Eye (tissue), 1 donor: ENCODE measurements at regions not wholly inside any gene's neighbourhood (a gene's known extent, or its start where the extent isn't known, plus 50 kb on each side); places are given as distances from the start of the nearest gene placed in this dataset.
A peak's percentile ranks its signal among the peaks of the same experiment; 100 is the strongest.
"Not testable (repeated sequence)": the region's sequence is repeated elsewhere in the genome, so short reads cannot be mapped to it uniquely, and the experiment has no call there.

ENCODE experiments used
- DNase-seq: peaks from one replicate; pipeline ENCODE4 v3.0.0-alpha.2; 2015

DNA sequence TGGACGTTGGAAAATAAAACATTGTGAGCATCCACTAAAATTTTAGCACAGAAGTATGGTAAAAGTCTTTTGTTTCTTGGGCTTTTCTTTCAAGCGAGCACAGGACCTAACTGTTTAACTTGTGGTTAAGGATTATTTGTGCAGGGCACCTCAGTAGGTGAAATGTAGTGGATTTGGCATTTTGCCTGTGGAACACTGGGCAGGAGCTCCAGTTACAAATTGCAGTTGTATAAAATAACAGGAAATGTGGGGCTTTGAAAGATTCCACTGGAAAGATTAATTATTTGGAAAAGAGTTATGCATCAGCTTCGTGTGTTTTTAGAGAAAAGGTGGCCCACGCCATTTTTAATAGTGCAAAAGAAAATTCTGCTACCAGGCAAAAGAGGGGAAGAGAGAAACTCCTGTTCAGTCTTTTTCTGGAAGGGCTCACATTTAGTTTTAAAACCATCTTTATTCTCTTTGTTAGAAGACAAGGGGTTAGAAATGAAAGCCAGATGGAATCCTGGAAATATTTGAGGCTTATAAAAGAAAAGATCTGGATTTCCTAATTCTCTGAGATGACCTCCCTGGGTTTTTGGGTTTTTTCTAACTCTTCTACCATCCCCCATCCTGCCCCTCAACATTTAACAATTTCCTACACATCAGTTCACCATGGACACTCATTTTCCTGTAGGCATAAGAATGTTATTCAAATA lies 144.3 kb upstream of the SERTAD2 start:
- DNase-seq: peak; percentile 36

GRCh38 chr2:64799592-64800252 lies 146.0 kb upstream of the SERTAD2 start:
- no peak for DNase-seq

DNA sequence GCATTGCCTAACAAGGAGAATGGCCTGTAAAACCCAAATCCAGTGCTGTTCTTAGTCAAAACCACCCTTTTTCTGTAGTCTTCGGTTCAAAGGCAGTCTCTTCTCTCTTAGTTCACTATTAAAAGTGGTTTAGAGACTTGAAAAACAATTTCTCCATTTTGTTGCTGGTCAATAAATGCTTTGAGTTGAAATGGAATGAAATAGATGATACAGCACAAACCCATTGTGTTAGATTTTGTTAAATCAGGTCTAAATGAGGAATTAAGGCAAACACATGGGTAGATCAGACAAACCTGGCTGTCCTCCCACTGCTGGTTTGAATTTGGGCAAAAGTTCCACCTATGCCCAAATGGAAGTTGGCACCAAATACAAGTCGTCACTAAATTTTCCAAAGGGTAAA lies 150.1 kb upstream of the SERTAD2 start:
- DNase-seq: no peak

DNA sequence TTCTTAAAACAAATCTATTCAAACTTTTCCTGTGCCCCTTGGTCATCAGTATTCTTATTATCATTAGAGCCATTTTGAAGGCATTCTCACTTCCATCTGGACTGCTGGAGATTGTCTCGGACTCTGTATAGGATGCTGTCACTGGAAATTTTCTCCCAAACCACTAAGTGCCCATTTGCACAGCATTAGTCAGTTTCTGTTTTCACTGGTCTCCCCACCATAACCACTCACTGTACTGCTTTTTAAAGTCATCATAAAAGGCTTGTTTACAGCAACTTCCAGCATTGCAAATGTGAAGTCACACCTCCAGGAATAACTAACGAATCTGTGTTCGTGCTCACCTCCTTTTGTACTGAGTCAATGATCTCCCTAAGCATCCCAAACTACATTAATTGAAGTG lies 150.9 kb upstream of the SERTAD2 start:
- no peak for DNase-seq

DNA sequence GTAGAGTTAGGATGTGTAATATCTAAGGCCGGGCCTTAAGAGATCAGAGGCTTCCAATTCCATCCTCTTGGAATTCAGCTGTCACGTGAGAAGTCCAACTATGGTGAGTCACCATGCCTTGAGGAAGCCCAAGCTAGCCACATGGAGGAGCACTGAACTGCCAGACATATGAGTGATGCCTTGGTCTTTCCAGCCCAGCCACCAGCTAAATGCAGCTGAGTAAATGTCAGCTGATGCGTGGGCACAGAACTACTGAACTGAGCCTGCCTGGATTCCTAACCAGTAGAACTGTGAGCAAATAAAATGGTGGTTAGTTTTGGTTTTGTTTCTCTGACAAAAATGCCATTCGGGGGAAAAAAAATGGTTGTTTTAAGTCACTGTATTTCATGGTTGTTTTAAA lies 153.7 kb upstream of the SERTAD2 start:
- peak; percentile 25 for DNase-seq

- DNase-seq: no peak
These were observed 154.4 kb upstream of the SERTAD2 start for GRCh38 chr2:64808092-64808491.

DNA sequence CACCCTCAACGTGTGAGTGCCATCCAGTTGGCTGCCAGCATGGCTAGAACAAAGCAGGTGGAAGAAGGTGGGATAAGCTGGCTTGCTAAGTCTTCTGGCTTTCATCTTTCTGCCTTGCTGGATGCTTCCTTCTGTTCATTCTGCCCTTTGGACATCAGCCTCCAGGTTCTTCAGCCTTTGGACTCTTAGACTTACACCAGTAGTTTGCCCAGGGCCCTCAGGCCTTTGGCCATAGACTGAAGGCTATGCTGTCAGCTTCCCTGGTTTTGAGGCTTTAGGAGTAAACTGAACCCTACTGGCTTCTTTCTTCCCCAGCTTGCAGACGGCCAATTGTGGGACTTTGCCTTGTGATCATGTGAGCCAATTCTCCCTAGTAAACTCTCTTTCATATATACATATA lies 155.0 kb upstream of the SERTAD2 start:
- DNase-seq: no peak

DNA sequence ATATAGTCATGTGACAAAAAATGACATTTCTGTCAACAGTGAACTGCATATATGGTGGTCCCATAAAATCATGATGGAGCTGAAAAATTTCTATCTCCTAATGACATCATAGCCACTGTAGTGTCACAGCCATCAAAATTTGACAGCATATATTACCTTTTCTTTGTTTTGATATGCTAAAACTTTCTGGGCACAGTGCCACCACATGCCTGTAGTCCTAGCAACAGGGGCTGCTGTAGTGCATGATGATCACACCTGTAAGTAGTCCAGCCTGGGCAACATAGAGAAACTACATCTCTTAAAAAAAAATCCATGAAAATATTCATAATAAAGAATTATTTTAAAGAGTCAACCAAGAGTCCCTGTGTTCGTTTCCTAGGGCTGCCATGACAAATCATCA lies 155.5 kb upstream of the SERTAD2 start:
- no peak for DNase-seq

DNA sequence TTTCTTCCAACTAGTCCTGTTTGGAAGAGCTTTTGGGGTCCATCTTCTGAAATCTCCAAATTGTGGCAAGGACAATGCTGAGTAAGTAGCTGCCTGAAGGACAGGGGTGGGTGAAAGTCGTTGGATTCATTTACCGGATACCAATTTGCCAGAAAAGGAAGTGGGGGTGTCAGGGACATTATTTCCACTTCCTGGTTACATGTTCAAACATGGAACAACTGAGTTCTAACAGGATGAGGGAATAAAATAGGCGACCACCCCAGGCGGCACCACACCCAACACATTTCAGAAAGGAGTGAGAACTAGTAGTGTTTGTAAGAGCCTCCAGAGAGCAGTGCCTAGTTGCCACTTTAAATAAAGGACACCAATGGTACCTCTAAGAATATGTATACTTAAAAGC lies 158.6 kb upstream of the SERTAD2 start:
- no peak for DNase-seq

- DNase-seq: no peak
These were observed 160.3 kb upstream of the SERTAD2 start for GRCh38 chr2:64814007-64814406.

DNA sequence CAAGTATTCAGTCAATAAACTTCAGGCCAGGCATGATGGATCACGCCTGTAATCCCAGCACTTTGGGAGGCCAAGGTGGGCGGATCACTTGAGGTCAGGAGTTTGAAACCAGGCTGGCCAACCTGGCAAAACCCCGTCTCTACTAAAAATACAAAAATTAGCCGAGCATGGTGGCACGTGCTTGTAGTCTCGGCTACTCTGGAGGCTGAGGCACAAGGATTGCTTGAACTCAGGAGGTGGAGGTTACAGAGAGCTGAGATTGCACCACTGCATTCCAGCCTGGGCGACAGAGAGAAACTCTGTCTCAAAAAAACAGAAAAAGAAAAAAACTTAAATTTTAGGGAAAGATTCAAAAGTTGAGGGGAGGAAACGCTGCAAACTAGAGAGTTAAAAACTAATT lies 162.8 kb upstream of the SERTAD2 start:
- DNase-seq: not testable (repeated sequence)

GRCh38 chr2:64817453-64817852 lies 163.7 kb upstream of the SERTAD2 start:
- DNase-seq: no peak

DNA sequence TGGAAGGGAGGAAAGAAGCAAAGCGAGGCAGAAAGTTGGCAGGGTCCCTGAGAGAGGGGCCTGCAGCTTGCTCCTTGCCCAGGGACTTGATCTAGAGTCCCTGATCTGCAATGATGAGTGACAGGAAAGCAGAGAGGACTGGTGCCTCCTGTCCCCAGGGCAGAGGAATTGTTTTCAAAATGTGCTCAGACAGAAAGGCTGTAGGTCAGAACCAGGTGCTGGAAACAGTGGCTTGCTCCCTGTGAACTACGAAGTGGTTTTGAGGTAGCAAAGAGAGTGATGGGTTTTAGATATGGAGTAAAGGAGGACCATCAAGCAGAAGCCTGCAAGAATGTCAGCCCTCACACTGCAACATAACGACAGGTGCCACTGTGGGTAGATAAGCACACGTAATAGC lies 164.9 kb upstream of the SERTAD2 start:
- no peak for DNase-seq

- no peak for DNase-seq
These were observed 165.6 kb upstream of the SERTAD2 start for GRCh38 chr2:64819361-64819760.

- DNase-seq: no peak
These were observed 166.3 kb upstream of the SERTAD2 start for GRCh38 chr2:64819774-64820688.

DNA sequence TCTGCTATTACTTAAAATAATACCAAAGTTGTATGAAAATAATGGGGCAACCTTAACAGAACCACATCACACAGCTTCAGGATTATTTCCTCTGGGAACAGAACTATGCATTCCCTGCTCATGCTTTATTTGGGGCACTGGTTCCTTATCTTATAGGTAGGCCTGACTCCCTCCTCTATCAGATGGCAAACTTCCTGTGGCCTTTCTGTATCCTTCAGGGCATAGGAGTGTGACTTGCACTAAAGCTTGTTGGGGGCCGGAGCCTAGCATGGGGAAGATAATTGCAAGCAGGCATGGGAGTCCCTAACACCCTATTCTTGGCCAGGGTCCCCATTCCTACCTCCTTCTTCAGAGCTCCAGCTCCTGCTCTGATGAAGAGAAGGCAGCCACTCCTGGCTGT lies 167.2 kb upstream of the SERTAD2 start:
- no peak for DNase-seq

DNA sequence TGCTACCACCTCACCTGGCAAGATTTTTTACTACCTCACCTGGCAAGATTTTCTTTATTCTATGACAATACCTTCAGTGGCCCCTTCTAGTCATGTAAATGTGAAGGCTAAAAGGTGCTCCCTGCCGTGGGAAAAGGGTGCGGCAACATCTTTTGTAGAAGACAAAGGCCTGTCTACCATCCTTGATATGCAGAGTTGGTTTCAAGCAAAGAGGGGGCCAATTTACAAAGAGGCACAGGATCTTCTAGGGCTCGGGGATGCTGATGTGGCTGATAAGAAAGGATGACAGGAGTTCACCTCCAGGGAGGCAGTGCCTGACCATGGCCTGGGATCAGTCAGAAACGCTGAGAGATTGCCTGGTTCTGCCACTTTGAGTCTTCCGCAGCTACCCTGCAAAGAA lies 165.4 kb upstream of the SLC1A4 start:
- no peak for DNase-seq

- DNase-seq: no peak
These were observed 163.2 kb upstream of the SLC1A4 start for GRCh38 chr2:64825831-64826491.

DNA sequence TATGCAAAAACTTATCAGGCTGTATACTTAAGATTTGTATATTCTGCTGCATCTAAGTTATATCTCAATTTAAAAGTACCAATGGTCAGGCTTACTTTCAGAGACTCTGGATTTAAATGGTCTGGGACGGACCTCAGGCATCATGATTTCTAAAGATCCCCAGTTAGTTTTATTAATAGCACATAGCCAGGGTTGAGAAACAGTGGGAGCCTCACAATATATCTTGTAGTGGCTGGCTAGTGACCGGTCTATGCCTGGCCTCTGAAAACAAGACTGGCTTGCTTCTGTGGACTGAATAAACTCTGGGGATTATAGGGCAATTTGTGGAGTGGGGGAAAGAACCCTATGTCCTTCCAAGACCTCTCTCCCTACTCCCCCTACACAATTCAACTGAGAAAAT lies 162.5 kb upstream of the SLC1A4 start:
- no peak for DNase-seq

DNA sequence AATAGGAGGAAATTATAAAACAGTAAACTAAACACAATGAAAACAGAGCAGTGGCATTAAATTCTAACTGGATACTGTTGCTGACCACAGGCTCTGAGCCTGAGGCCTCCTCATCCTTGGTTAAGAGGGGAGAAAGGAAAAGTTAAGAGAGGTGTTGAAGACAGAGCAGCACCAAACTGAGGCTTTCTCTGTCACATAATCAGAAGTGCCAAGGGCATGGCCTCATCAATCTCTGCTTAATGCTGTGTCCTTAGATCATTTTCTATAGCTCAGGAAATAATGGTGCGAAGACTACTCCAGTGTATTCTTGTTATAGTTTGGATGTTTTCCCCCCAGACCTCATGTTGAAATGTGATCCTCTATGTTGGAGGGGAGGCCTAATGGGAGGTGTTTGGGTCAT lies 160.9 kb upstream of the SLC1A4 start:
- no peak for DNase-seq

DNA sequence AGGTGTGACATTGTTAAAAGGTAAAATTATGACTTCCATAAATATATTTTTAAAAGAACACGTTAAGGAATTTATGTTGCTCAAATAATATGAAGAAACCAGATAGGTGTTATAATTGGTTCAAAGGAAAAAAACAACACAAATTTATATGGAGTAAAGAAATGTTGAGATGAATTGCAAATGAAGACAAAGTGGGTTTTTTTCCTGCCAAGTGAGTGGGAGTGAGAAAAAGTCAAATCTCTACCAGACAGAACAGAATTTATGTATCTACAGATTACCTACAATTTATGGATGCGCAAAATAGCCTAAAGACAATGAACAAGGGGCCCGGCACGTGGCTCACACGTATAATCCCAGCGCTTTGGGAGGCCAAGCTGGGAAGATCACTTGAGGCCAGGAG lies 159.7 kb upstream of the SLC1A4 start:
- no peak for DNase-seq

DNA sequence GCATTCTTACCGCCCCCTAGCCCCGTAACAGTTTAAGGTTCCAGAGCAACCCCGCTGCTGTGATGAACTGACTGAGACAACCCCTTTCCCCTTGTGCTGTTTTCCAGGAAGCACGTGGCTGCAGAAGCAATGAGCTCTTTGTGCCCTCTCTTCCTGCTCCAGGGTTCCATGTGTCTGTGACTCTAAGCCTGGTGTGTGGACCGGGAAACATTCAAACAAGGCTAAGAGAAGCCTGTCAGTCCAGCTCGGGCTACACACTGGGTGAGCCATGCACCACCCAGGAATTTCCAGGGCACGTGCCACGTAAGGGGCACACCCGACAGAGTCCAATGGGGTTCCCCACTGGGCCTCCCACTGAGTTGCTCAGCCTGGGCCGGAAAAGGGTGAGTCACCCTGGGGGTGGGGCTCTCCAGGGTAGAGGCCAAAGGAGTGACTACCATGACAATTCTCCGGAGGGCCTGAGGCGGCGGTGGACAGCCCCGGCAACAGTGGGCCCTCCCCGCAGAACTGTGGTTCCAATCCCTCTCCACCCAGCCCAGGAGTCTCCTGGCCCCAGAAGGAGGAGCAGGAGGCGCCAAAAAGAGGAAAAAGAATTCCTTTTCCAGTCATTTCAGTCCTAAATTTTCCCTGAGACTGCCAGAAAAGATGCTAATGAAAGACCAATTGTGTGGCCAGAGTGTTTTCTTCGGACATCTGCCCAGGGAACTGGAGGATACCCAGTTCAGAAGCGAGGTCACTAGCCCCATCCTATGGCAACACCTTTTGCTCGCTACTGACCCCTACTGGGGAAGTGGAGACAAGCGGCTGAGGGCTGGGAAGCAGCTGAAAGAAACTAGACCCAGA lies 157.8 kb upstream of the SLC1A4 start:
- DNase-seq: peak; percentile 77
